Epidermal melanocyte (primary cell): ENCODE measurements at regions not wholly inside any gene's neighbourhood (a gene's known extent, or its start where the extent isn't known, plus 50 kb on each side); places are given as distances from the start of the nearest gene placed in this dataset.

Source experiments
- DNase-seq: peaks from one replicate; pipeline ENCODE4 v3.0.0; 2011; ENCODE audit warnings: low spot score; ENCODE audit not compliant: insufficient read length

GRCh38 chr14:71661441-71661840 lies 270.8 kb upstream of the RGS6 start:
- DNase-seq: no peak

DNA sequence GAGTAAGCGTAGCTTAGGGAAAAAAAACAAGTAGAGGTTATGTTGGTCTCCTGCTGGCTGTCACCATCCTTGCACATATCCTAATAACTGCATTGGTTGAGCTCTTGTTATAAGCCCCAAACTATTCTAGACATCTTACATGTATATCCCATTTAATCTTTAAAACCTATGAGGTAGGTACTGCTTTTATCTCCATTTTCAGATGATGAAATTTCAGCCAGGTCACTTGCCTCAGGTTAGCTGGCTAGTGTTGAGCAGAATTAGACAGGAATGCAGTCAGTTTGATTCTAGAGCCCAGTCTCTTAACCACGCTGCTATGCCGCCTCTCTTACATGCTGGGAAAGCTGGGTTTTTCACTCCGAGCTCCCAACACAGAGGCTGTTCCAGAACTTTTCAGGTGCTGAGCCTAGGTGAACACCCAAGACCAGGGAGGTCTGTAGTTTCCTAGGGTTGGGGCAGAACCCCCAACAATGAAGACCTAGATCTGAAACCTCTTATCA lies 269.9 kb upstream of the RGS6 start:
- no peak for DNase-seq

DNA sequence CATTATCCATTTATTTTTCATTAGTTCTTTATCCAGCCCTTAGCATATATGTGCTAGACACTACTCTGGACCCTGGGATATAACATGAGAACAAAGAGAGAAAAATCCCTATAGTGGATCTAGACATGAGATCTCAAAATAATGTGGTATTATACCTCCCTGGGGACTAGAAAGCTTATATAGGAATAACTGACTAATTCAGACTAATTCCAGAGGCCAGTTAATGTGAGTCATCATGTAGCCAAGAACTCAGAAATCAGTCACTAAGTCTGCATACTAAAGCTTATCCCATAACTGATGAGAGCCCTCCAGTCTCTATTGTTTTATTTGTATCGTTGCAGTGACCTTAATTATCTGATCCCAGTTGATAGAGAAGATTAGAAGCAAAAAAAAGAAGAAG lies 267.1 kb upstream of the RGS6 start:
- no peak for DNase-seq

GRCh38 chr14:71665781-71666180 lies 266.4 kb upstream of the RGS6 start:
- no peak for DNase-seq

DNA sequence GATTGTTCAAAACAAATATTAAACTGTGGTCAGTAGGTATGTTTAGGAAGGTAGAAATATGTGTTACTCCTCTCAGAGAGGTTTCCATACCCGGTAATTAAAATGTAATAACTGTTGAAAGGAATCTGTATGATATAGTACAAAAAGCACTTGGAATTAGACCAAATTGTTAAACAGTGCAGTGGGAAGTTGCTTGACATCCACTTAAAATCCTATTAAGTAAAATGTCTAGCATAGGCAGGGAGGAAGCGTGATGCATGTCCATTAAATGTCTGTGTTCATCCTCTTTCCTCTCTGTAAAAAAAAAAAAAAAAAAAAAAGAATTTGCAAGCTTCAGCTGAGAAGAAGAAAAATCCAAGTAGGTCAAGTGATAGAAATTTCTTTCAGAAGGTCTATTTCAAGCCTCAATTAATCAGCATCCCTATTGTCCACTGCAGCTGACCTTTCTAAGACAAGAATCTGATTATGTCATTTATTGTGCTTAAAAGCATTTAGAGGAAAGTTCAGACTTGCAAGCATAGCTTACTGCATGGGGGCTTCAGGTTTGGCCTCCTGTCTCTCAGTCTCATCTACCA lies 265.6 kb upstream of the RGS6 start:
- no peak for DNase-seq

- no peak for DNase-seq
Observed at GRCh38 chr14:71668186-71668912, 263.9 kb upstream of the RGS6 start.

GRCh38 chr14:71672596-71672995 lies 259.6 kb upstream of the RGS6 start:
- no peak for DNase-seq

DNA sequence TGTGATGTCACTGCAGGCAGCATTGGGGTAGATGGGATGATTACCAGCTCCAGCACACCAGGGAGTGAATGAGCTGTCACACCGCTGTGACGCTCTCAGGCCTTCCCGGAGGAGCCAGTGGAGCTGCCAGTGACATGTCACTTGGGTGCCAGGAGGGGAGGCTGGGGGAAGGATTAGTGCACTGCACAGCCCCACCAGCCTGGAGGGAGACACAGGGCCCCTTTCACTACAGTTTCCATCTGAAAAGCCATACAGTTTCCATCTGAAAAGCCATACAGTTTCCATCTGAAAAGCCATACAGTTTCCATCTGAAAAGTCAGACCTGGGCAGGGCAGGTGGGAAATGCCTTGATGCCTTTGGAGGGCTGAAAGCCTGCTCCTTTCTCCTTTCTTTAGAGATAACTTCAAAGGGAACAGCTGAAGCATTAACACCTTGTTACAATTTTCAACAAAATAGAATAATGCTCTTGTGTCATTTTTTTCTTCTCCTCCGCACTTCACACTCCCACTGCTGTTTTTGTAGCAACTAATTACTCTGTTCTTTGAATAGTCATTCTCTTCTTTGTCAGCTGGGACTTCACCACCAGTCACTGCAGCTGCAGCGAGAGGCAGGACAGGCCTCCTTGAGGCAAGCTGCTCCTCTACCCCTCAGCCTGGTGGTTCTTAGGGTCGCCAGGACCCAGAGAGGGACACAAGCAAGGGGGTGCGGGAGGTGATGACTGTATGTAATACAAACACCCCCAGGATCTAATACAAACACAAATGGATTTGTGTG lies 256.9 kb upstream of the RGS6 start:
- no peak for DNase-seq

DNA sequence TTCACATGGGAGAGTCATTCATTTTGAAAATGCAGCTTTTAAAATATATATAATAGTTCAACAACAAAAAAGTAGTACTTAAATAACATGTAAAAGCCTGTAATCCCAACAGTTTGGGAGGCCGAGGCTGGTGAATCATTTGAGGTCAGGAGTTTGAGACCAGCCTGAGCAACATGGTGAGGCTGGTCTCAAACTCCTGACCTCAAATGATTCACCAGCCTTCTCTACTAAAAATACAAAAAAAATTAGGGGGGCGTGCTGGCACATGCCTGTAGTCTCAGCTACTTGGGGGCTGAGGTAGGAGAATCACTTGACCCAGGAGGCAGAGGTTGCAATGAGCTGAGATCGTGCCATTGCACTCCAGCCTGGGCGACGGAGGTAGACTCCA lies 256.3 kb upstream of the RGS6 start:
- no peak for DNase-seq

GRCh38 chr14:71680736-71681387 lies 251.4 kb upstream of the RGS6 start:
- no peak for DNase-seq

- DNase-seq: no peak
Observed at GRCh38 chr14:71682337-71682736, 249.9 kb upstream of the RGS6 start.

DNA sequence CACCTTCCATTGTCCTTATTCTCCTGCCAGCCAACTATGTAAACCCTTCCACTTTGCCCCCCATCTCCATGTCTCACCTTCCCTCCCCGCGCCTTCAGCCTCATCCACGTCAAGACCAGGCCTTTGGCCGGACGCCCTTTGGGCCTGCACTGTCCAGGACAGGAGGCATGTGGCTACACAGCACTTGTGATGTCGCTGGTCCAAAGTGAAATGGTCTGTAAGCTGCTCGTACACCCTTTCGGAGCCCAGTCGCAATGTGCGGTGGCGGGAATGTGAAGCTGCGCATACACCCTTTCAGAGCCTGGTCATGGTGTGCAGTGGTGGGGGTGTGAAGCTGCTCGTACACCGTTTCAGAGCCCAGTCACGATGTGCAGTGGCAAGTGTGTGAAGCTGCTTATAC lies 247.9 kb upstream of the RGS6 start:
- no peak for DNase-seq

GRCh38 chr14:71686677-71687076 lies 245.6 kb upstream of the RGS6 start:
- no peak for DNase-seq

GRCh38 chr14:71687166-71687831 lies 244.9 kb upstream of the RGS6 start:
- DNase-seq: no peak

- DNase-seq: no peak
Observed at GRCh38 chr14:71688576-71688975, 243.7 kb upstream of the RGS6 start.

DNA sequence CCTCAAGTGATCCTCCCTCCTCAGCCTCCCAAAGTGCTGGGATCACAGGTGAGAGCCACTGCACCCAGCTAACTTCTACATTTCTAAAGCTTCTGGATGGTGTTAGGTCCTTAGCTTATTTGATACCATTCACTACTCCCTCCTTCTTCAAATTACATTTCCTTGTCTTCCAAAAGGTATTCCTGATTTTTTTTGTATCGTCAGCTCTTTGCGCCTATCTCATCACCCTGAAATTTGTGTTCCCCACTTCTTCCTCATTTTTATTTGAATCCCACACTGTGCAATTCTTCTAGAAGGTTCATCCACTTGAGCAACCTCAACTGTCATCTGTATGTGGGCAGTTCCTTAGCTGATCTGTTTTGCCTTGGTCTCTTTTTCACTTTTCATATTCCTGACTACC lies 241.8 kb upstream of the RGS6 start:
- DNase-seq: no peak

DNA sequence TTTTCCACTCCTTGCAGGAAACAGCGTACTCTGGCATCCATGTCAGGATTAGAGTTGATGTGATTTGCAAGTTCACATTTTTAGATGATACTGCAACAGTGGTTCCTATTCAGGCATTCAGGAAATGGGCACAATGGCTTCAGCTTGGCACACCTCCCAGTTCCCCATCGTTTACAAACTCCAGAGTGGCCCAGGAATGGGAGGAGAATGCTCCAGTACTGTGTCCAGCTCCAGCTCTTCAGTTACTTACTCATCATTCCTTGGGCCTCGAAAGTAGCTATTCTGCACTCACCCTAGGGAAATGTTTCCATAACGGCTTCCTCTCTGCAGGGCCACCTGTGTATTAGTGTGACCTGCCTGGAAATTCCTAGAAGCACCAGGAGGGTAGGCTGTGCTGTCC lies 239.7 kb upstream of the RGS6 start:
- DNase-seq: no peak

DNA sequence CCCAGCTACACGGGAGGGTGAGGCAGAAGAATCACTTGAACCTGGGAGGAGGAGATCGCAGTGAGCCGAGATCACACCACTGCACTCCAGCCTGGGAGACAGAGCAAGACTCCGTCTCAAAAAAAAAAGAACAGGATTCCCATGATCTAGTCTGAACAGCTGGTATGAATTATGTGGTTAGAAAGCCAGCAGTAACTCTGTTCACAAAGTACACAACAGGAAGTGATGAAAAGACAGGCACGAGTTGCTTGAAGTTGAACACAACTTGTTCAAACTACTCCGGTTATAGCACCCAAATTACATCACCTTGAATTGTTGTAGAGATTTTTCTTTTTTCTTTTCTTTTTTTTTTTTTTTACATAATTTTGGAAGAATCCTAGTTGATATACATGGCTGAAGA lies 238.8 kb upstream of the RGS6 start:
- DNase-seq: no peak

GRCh38 chr14:71694591-71695530 lies 237.4 kb upstream of the RGS6 start:
- DNase-seq: peak; percentile 45

DNA sequence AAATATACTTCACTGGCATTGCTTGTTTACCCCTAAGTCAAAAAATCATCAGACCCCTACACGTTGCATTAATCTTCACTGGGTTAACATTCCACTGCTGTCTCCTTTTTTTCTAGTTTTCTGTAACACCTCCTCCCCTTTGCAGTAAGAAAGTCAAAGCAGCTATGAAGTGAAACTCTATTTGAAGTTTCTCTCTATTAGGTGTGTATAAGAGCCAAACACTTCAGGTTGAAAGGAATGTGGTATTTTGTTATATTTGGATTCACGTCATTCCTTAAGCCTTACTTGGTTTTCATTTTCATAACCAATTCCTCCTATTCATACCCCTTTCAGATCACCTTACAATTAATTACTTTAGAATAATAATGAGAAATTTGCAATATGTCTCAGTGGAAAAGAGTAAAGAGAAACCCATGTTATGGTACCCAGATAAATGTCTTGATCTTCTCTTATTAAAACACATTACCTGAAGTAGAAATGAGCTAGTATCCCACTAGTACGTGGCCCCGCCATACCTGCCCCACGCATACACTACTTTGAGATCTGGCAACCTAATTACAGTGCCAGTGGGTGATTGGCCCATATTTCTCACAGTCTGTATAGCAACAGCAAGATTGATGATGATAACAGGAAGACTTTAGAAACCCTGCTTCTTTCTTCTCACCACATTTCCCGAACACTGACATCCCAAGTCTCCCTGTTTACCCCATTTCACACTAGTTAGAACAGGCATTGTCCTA lies 236.4 kb upstream of the RGS6 start:
- no peak for DNase-seq
